Keratinocyte (primary cell): ENCODE measurements at regions not wholly inside any gene's neighbourhood (a gene's known extent, or its start where the extent isn't known, plus 50 kb on each side); places are given as distances from the start of the nearest gene placed in this dataset.

Experiments used
- DNase-seq: peaks from one replicate; pipeline ENCODE4 v3.0.0-alpha.2; 2011; ENCODE audit warnings: low read depth, missing footprints, low spot score
- FAIRE-seq: peaks from 2 replicates; lab custom pipeline; 2011; peaks lifted over from hg19 to GRCh38; lab: Jason Lieb, UNC
- H2AFZ ChIP-seq: 2 replicates; pipeline ENCODE4 v1.6.0; 2012; ENCODE audit warnings: low read length, control low read depth, inconsistent platforms; ENCODE audit not compliant: control insufficient read depth
- H3K27ac ChIP-seq: 2 replicates; pipeline ENCODE4 v1.5.1; 2011; ENCODE audit warnings: low read length; ENCODE audit not compliant: control insufficient read depth, insufficient read depth
- H3K27me3 ChIP-seq: 3 replicates; pipeline ENCODE4 v1.6.0; 2011; ENCODE audit warnings: low read length; ENCODE audit not compliant: control insufficient read depth, insufficient read depth; ENCODE audit errors: extremely low read depth
- H3K36me3 ChIP-seq, 2 experiments: 2 replicates in 1 of 2; 3 replicates in 1 of 2; pipeline ENCODE4 v1.5.1; 2011; ENCODE audit warnings: low read length in 2 of 2, mild to moderate bottlenecking in 1 of 2; ENCODE audit not compliant: control insufficient read depth in 2 of 2, insufficient read depth in 2 of 2; ENCODE audit errors: extremely low read depth in 1 of 2
- H3K4me1 ChIP-seq: 3 replicates; pipeline ENCODE4 v1.5.1; 2011; ENCODE audit warnings: low read length; ENCODE audit not compliant: control insufficient read depth, insufficient read depth; ENCODE audit errors: extremely low read depth
- H3K4me2 ChIP-seq: 3 replicates; pipeline ENCODE4 v1.6.0; 2011; ENCODE audit warnings: low read depth, low read length; ENCODE audit not compliant: control insufficient read depth, insufficient read depth; ENCODE audit errors: extremely low read depth
- H3K4me3 ChIP-seq, 3 experiments: fragments of 200-600 bp in 1 of 3; sonication (generic) in 1 of 3; 2 replicates in 2 of 3; 3 replicates in 1 of 3; pipeline ENCODE4 v1.5.1; 2011 to 2016; ENCODE audit warnings: low read length in 3 of 3, mild to moderate bottlenecking in 3 of 3, control low read depth in 2 of 3, inconsistent platforms in 1 of 3, low read depth in 1 of 3, mixed read lengths in 1 of 3, mixed run types in 1 of 3, moderate library complexity in 1 of 3; ENCODE audit not compliant: control insufficient read depth in 2 of 3, insufficient read depth in 2 of 3; ENCODE audit errors: extremely low read depth in 1 of 3
- H3K79me2 ChIP-seq: 2 replicates; pipeline ENCODE4 v1.6.0; 2012; ENCODE audit warnings: low read length; ENCODE audit not compliant: control insufficient read depth, insufficient read depth
- H3K9ac ChIP-seq: 3 replicates; pipeline ENCODE4 v1.6.0; 2011; ENCODE audit warnings: low read length; ENCODE audit not compliant: control insufficient read depth, insufficient read depth; ENCODE audit errors: extremely low read depth
- H3K9me1 ChIP-seq: 3 replicates; pipeline ENCODE4 v1.6.0; 2011; ENCODE audit warnings: low read length; ENCODE audit not compliant: control insufficient read depth, insufficient read depth; ENCODE audit errors: extremely low read depth
- H3K9me3 ChIP-seq: 2 replicates; pipeline ENCODE4 v1.5.1; 2012; ENCODE audit warnings: low read depth, low read length; ENCODE audit not compliant: control insufficient read depth
- H4K20me1 ChIP-seq: 3 replicates; pipeline ENCODE4 v1.6.0; 2011; ENCODE audit warnings: low read length; ENCODE audit not compliant: control insufficient read depth, insufficient read depth; ENCODE audit errors: extremely low read depth
- EZH2 ChIP-seq: IDR thresholded peaks from one replicate; pipeline ENCODE4 v1.6.1; 2012; ENCODE audit warnings: inconsistent platforms, mild to moderate bottlenecking, low read length, moderate library complexity
- dilution Hi-C: fragments of 300-500 bp; cut with MboI; formaldehyde crosslinking; loops from one replicate; pipeline ENCODE4 v1.7.0; 2020; ENCODE audit warnings: low sequenced_read_pairs; ENCODE audit not compliant: extremely low pct_ligation_motif_present
- TF ChIP-seq, protein P1 (sequence below), 3 experiments: IDR thresholded peaks in 1 of 3; conservative IDR thresholded peaks in 1 of 3; optimal IDR thresholded peaks in 1 of 3; 2 replicates in 2 of 3; 3 replicates in 1 of 3; pipeline versions ENCODE3 to v1.5.1; 2011; ENCODE audit warnings: low read length in 3 of 3, mild to moderate bottlenecking in 3 of 3, moderate library complexity in 2 of 3, control low read depth in 1 of 3, inconsistent platforms in 1 of 3; ENCODE audit not compliant: insufficient read depth in 2 of 3; ENCODE audit errors: extremely low read depth in 1 of 3

DNA sequence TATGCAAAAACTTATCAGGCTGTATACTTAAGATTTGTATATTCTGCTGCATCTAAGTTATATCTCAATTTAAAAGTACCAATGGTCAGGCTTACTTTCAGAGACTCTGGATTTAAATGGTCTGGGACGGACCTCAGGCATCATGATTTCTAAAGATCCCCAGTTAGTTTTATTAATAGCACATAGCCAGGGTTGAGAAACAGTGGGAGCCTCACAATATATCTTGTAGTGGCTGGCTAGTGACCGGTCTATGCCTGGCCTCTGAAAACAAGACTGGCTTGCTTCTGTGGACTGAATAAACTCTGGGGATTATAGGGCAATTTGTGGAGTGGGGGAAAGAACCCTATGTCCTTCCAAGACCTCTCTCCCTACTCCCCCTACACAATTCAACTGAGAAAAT lies 162.5 kb upstream of the SLC1A4 start:
- no peaks in the 10 kb centered on the region for H4K20me1 ChIP-seq
- TF ChIP-seq EZH2: no peak
- TF ChIP-seq, protein P1, sequence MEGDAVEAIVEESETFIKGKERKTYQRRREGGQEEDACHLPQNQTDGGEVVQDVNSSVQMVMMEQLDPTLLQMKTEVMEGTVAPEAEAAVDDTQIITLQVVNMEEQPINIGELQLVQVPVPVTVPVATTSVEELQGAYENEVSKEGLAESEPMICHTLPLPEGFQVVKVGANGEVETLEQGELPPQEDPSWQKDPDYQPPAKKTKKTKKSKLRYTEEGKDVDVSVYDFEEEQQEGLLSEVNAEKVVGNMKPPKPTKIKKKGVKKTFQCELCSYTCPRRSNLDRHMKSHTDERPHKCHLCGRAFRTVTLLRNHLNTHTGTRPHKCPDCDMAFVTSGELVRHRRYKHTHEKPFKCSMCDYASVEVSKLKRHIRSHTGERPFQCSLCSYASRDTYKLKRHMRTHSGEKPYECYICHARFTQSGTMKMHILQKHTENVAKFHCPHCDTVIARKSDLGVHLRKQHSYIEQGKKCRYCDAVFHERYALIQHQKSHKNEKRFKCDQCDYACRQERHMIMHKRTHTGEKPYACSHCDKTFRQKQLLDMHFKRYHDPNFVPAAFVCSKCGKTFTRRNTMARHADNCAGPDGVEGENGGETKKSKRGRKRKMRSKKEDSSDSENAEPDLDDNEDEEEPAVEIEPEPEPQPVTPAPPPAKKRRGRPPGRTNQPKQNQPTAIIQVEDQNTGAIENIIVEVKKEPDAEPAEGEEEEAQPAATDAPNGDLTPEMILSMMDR (optimal IDR thresholded peaks at IDR 0.05 in 1 of 3, IDR thresholded peaks at IDR 0.05 in 1 of 3, conservative IDR thresholded peaks at IDR 0.05 in 1 of 3; ENCODE audit: extremely low read depth in 1 of 3, insufficient read depth in 2 of 3, low read length in 3 of 3): no peak
- H3K9ac ChIP-seq: no peak overlapping the region
- dilution Hi-C loops: no loop called here
- no peak overlapping the region for H3K4me3 ChIP-seq
- peaks cover 9% of the 10 kb centered on the region for H3K4me1 ChIP-seq
- FAIRE-seq (no peak), DNase-seq (no peak)
- no peaks in the 10 kb centered on the region for H3K27me3 ChIP-seq
- H2AFZ ChIP-seq: no peak overlapping the region
- no peak overlapping the region for H3K4me2 ChIP-seq
- no peak overlapping the region for H3K27ac ChIP-seq
- H3K9me1 ChIP-seq: no peaks in the 10 kb centered on the region
- H3K36me3 ChIP-seq: no peaks in the 10 kb centered on the region
- H3K9me3 ChIP-seq: no peaks in the 10 kb centered on the region
- H3K79me2 ChIP-seq: no peaks in the 10 kb centered on the region

DNA sequence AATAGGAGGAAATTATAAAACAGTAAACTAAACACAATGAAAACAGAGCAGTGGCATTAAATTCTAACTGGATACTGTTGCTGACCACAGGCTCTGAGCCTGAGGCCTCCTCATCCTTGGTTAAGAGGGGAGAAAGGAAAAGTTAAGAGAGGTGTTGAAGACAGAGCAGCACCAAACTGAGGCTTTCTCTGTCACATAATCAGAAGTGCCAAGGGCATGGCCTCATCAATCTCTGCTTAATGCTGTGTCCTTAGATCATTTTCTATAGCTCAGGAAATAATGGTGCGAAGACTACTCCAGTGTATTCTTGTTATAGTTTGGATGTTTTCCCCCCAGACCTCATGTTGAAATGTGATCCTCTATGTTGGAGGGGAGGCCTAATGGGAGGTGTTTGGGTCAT lies 160.9 kb upstream of the SLC1A4 start:
- Histone ChIP-seq H3K79me2 (no peaks in the 10 kb centered on the region), H3K9ac (no peak overlapping the region), H3K4me2 (no peak overlapping the region), H3K9me3 (no peaks in the 10 kb centered on the region), H3K27ac (no peak overlapping the region), H3K9me1 (no peaks in the 10 kb centered on the region), H4K20me1 (no peaks in the 10 kb centered on the region), H3K4me1 (peaks cover 23% of the 10 kb centered on the region), H3K36me3 (no peaks in the 10 kb centered on the region), H3K27me3 (no peaks in the 10 kb centered on the region), H3K4me3 (no peak overlapping the region), H2AFZ (no peak overlapping the region)
- DNase-seq: no peak
- dilution Hi-C loops: no loop called here
- FAIRE-seq: no peak
- TF ChIP-seq EZH2: no peak
- TF ChIP-seq, protein P1 (optimal IDR thresholded peaks at IDR 0.05 in 1 of 3, IDR thresholded peaks at IDR 0.05 in 1 of 3, conservative IDR thresholded peaks at IDR 0.05 in 1 of 3; ENCODE audit: extremely low read depth in 1 of 3, insufficient read depth in 2 of 3, low read length in 3 of 3): no peak
